Stimulated activated naive CD8-positive, alpha-beta T cell treated with anti-CD3 and anti-CD28 coated beads, Interleukin-15, Interleukin-2, amounts not matched to agents 100 U/mL and 50 U/mL, for 24 hours (primary cell): ENCODE measurements at regions not wholly inside any gene's neighbourhood (a gene's known extent, or its start where the extent isn't known, plus 50 kb on each side); places are given as distances from the start of the nearest gene placed in this dataset.
A peak's percentile ranks its signal among the peaks of the same experiment; 100 is the strongest.

Experiments used
- ATAC-seq: fragments of 150-1000 bp; cut with Tn5 transposase; one replicate; pipeline ENCODE4 v1.10.0; 2021
- DNase-seq: peaks from one replicate; pipeline ENCODE4 v3.0.0; 2021

DNA sequence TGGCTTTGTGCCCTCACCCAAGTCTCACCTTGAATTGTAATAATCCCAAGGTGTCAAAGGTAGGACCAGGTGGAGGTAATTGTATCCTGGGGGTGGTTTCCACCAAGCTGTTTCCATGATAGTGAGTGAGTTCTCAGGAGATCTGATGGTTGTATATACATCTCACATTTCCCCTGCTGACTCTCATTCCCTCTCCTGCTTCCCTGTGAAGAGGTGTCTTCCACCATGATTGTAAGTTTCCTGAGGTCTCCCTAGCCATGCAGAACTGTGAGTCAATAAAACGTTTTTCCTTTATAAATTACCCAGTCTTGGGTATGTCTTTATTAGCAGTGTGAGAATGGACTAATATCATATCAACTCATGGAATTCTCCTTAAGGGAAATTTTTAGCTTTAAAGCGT, 302.6 kb downstream of the LIG4 start:
- ATAC-seq: no peak

GRCh38 chr13:107907065-107907805, 308.1 kb downstream of the LIG4 start:
- ATAC-seq: no peak
- no peak for DNase-seq

More for the DNA sequence above, 302.6 kb downstream of the LIG4 start:
- no peak for DNase-seq

GRCh38 chr13:107906131-107906530, 309.2 kb downstream of the LIG4 start:
- DNase-seq (no peak), ATAC-seq (no peak)

DNA sequence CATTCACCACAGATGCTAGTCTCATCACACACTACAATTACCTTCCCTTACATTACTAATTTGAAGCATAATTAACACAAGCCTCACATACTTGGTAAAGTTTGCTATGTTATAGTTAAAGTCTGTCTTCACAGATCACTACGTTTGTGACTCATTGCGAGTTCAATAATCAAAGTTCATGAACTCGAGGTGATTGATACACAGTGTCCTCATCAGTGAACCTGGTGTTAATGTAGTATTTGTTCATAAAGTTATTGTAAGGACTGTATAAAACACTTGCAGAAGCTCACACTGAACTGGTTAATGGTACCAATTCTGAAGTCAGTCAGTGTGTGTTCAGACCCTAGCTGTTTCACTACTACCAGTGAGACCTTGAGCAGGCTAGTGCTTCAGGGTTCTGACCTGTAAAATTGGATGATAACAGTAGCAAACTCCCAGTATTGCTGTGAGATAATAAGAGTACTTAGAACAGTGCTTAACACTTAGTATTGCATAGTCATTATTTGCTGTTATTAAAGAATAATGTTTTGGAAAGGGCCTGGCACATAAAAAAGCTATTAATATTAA, 313.3 kb downstream of the LIG4 start:
- DNase-seq: no peak
- ATAC-seq: no peak

GRCh38 chr13:107901230-107901629, 314.1 kb downstream of the LIG4 start:
- ATAC-seq (no peak), DNase-seq (no peak)

GRCh38 chr13:107900775-107901174, 314.6 kb downstream of the LIG4 start:
- ATAC-seq: no peak
- no peak for DNase-seq

DNA sequence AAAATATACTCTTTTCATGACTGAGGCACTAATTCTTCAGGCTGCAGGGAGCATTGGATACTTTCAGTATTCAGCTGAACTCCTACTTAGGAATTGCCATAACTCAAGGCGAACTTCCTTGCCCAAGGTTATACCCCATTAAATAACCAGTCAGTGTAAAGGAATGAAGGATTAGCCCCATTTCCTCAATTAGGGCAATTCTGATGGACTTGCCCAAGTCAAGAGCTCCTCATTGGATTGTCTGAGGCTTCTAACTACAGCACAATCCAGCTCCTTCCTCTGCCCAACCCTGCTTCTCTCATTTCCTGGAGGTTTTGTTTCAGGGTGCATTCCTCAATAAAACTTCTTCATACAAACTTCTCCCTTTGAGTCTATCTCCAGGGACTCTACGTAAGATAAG, 329.2 kb downstream of the LIG4 start:
- ATAC-seq: no peak
- no peak for DNase-seq

DNA sequence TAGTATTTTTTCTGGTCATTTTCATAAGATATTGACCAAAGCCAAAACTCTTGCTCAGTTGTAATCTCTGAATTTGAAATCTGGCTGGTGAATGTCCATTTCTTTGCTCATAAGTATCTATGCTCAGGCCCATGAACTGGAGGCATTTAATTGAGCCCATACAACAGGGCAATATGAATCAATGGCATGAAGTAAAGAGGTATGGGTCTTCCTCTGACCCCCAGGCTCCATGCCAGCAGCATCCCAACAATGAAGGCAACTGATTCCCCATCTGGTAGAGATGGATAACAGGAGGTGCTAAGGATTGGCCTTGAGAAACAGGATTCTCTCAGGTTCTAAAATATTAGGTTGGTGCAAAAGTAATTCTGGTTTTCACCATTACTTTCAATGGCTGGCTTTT, 330.8 kb downstream of the LIG4 start:
- DNase-seq (no peak), ATAC-seq (no peak)

- DNase-seq (no peak), ATAC-seq (no peak)
These were observed 331.7 kb downstream of the LIG4 start for GRCh38 chr13:107883561-107884175.

GRCh38 chr13:107882708-107883560, 332.4 kb downstream of the LIG4 start:
- DNase-seq (no peak), ATAC-seq (no peak)

- DNase-seq (no peak), ATAC-seq (no peak)
These were observed 334.0 kb downstream of the LIG4 start for GRCh38 chr13:107881362-107881761.

DNA sequence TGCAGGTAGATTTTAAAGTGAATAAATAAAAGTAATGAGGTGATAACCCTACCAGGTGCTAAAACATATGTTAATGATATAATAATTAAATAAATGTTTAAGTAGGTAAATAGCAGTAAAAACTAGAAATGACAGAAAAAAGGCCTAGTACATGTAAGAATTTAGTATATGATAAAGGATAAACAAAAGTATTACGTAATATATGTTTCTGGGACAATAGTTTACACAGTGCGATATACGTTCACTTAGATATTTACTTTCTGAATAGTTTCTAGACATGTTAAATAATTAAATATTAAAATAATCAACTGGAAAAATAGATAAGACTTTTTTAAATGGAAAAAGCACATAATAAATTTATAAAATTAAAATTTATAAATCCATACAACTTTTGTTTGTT, 340.9 kb downstream of the LIG4 start:
- no peak for DNase-seq
- no peak for ATAC-seq

DNA sequence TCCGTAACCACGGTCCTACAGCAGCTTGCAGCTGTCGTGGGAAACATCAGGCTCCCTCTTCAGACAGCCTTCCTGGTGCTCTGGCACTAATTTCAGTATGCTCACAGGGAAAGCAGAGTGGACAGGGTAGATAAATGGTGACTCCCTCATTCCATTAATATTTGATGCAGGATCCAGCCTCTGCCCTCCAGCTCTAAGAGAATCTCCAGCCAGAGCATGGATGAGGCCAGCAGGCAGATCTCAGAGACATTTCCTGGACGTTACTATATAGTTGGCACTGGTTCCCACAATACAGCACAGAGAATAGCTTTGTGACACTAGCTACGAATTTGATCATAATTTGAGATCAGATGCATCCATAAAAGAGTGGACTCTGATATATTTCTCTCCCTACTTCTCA, 341.4 kb downstream of the LIG4 start:
- DNase-seq: no peak

GRCh38 chr13:107870400-107870799, 344.9 kb downstream of the LIG4 start:
- ATAC-seq: no peak
- no peak for DNase-seq

More for the DNA sequence above, 341.4 kb downstream of the LIG4 start:
- ATAC-seq: no peak

DNA sequence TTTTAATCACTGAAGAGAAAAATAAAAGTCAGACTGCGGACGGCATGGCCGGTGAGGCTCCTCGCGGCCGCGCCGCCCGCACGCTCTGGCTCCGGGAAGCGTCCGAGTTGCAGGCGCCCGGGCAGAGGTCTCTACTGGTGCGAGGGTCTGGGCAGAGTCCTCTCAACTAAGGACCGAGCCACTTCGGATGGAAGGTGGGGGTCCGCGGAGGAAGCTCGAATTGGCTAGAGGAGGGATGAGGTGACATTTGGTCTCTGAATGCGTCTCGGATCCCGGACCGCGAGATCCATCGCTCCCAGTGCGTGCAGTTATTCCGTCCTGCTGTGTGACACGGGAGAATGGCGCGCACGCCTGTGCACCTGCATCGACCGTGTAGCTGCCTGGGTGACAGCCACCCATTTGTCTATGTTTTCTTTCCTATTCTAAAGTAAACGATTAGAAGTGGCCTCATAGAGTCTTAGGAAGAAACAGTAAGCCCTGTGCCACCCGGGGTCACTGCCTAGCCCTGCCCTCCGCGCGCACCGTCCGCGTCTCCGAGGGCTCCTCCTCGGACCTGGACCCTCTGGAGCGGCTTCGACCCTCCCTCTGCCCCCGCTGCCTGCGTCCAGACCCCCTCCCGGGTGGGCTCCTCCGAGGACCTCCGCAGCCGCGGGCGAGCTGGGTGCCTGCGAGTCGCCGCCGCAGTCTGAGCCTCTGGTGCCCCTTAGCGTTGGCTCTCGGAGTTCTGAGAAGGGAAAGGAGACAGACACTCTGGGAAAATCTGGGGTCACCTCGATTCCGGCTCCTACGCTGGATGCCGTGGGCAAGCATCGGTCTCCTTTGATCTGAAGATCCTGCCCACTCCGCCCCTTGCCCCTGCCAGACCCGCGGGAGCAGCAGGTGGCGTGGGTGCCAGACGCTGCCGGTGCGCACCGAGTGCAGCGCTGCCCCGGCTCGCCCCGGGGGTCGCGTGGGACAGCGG, 347.4 kb downstream of the LIG4 start:
- DNase-seq: peak; percentile 8
- ATAC-seq: peak; percentile 37

- ATAC-seq (no peak), DNase-seq (peak; percentile 5)
These were observed 348.3 kb downstream of the LIG4 start for GRCh38 chr13:107866941-107867623.

- ATAC-seq: no peak
- peak; percentile 3 for DNase-seq
These were observed 349.1 kb downstream of the LIG4 start for GRCh38 chr13:107866032-107866940.

DNA sequence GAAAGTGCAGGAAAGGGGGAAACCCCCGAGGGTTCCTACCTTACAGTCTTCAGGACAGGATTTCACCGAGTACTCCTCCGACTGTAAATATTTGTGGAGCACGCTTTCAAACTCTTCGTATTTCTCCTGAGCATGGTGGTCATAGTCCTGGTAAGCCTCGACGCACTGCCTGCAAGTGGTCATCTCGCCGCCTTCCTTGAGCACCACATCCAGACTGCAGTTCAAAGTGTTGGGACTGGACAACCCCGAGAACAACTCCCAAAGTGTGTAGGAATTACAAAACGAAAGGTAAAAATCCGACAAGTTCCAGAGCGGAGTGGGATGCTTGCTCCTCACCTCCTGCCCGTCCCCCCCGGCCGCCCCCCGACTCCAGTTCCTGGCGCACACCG, 349.7 kb downstream of the LIG4 start:
- no peak for ATAC-seq
- DNase-seq: no peak

DNA sequence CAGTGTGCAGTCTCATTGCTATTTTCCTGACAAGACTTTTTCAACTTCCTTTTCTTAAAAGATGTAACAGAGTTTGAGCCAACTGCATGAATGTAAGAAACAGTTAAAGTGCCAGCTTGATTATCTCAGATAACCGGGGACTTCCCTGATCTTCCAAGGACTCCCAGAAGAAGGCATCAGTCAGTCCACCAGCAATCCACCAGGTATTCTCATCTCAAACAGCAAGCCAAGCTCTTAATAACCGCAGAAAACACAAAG, 350.1 kb downstream of the LIG4 start:
- ATAC-seq: no peak
- no peak for DNase-seq
